Caco-2 (cell line): ENCODE measurements at regions not wholly inside any gene's neighbourhood (a gene's known extent, or its start where the extent isn't known, plus 50 kb on each side); places are given as distances from the start of the nearest gene placed in this dataset.
A peak's percentile ranks its signal among the peaks of the same experiment; 100 is the strongest.

Experiments used
- BruUV-seq: library from RNA; stranded (reverse); fragments of 400-500 nt; replicated peaks from 2 replicates; lab custom pipeline; 2021; lab: Mats Ljungman, UMichigan
- CTCF ChIA-PET: fragments of 300-600 bp; sonication (Branson Sonifier 250); formaldehyde crosslinking; loops from one replicate; lab custom pipeline; 2022; ENCODE audit warnings: antibody characterized with exemption; lab: Charles Lee
- POLR2A ChIA-PET: fragments of 300-600 bp; sonication (Branson Sonifier 250); formaldehyde crosslinking; loops from one replicate; lab custom pipeline; 2022; ENCODE audit warnings: antibody characterized with exemption; lab: Charles Lee
- DNase-seq, 2 experiments: peaks; one replicate each; pipeline versions ENCODE4 v3.0.0 to v3.0.0-alpha.2; 2020 to 2022
- H3K27me3 ChIP-seq: replicated peaks from 2 replicates; pipeline ENCODE4 v1.6.0; 2011; ENCODE audit warnings: low read length; ENCODE audit not compliant: control insufficient read depth, insufficient read depth
- H3K36me3 ChIP-seq: 2 replicates; pipeline ENCODE4 v1.5.1; 2011; ENCODE audit warnings: low read length; ENCODE audit not compliant: control insufficient read depth, insufficient read depth
- H3K4me1 ChIP-seq: fragments of 250-450 bp; sonication (Bioruptor Pico); 2 replicates; pipeline ENCODE4 v1.5.1; 2020; ENCODE audit warnings: mild to moderate bottlenecking
- H3K4me3 ChIP-seq: 2 replicates; pipeline ENCODE4 v1.5.1; 2011; ENCODE audit warnings: low read depth, mild to moderate bottlenecking, control low read depth, low read length
- H3K9me3 ChIP-seq: fragments of 250-450 bp; sonication (Bioruptor Pico); 2 replicates; pipeline ENCODE4 v1.5.1; 2020; ENCODE audit warnings: mild to moderate bottlenecking, moderate library complexity
- H3K27ac Mint-ChIP-seq: one replicate; pipeline ENCODE4 v1.8.0; 2022; ENCODE audit warnings: mixed read lengths; ENCODE audit not compliant: unreplicated experiment
- H3K27me3 Mint-ChIP-seq: one replicate; pipeline ENCODE4 v1.8.0; 2022; ENCODE audit warnings: mixed read lengths; ENCODE audit not compliant: insufficient read depth, unreplicated experiment
- H3K36me3 Mint-ChIP-seq: one replicate; pipeline ENCODE4 v1.8.0; 2022; ENCODE audit warnings: mild to moderate bottlenecking, mixed read lengths; ENCODE audit not compliant: insufficient read depth, unreplicated experiment
- H3K4me1 Mint-ChIP-seq: one replicate; pipeline ENCODE4 v1.8.0; 2022; ENCODE audit warnings: low read depth, mixed read lengths; ENCODE audit not compliant: unreplicated experiment
- H3K4me3 Mint-ChIP-seq: one replicate; pipeline ENCODE4 v1.8.0; 2022; ENCODE audit warnings: mild to moderate bottlenecking, moderate library complexity, mixed read lengths; ENCODE audit not compliant: unreplicated experiment
- H3K9me3 Mint-ChIP-seq: one replicate; pipeline ENCODE4 v1.8.0; 2022; ENCODE audit warnings: mixed read lengths; ENCODE audit not compliant: unreplicated experiment
- CTCF ChIP-seq, 2 experiments: fragments of 200-600 bp in 1 of 2; IDR thresholded peaks; 1 replicate in 1 of 2; 2 replicates in 1 of 2; pipeline versions ENCODE4 v1.5.1 to v1.8.0; 2011 to 2022; ENCODE audit warnings: antibody characterized with exemption in 1 of 2, control low read depth in 1 of 2, inconsistent platforms in 1 of 2, low read depth in 1 of 2, low read length in 1 of 2, mild to moderate bottlenecking in 1 of 2, moderate library complexity in 1 of 2; ENCODE audit not compliant: insufficient read depth in 1 of 2, severe bottlenecking in 1 of 2, unreplicated experiment in 1 of 2
- intact Hi-C: fragments of 100-400 bp; cut with micrococcal nuclease; formaldehyde crosslinking; loops from one replicate; pipeline ENCODE4 v1.10.0; 2022; ENCODE audit not compliant: unreplicated experiment

GRCh38 chr11:127268932-127269331, 268.4 kb upstream of the KIRREL3 start:
- Histone ChIP-seq H3K4me3 (no peak overlapping the region), H3K27me3 (no peaks in the 10 kb centered on the region), H3K9me3 (peaks cover 4% of the 10 kb centered on the region; the same call in 1 of the 2 replicates), H3K36me3 (no peaks in the 10 kb centered on the region), H3K4me1 (no peaks in the 10 kb centered on the region)
- CTCF ChIA-PET: no interaction called here
- BruUV-seq: no TSS peak
- Mint-ChIP-seq H3K27ac (no peak overlapping the region), H3K4me3 (no peak overlapping the region), H3K9me3 (no peaks in the 10 kb centered on the region), H3K27me3 (peaks cover 13% of the 10 kb centered on the region), H3K4me1 (no peaks in the 10 kb centered on the region), H3K36me3 (no peaks in the 10 kb centered on the region)
- POLR2A ChIA-PET: no interaction called here
- no peak for DNase-seq
- TF ChIP-seq CTCF (IDR thresholded peaks at IDR 0.05; ENCODE audit: insufficient read depth in 1 of 2, low read depth in 1 of 2, low read length in 1 of 2, severe bottlenecking in 1 of 2, unreplicated experiment in 1 of 2): no peak
- intact Hi-C loops: no loop called here

GRCh38 chr11:127268521-127268920, 268.0 kb upstream of the KIRREL3 start:
- BruUV-seq: no TSS peak
- Histone ChIP-seq H3K9me3 (peaks cover 4% of the 10 kb centered on the region; the same call in 1 of the 2 replicates), H3K27me3 (no peaks in the 10 kb centered on the region), H3K4me3 (no peak overlapping the region), H3K4me1 (no peaks in the 10 kb centered on the region), H3K36me3 (no peaks in the 10 kb centered on the region)
- no peaks in the 10 kb centered on the region for H3K9me3 Mint-ChIP-seq
- no peak for DNase-seq
- H3K27ac Mint-ChIP-seq: no peak overlapping the region
- no peaks in the 10 kb centered on the region for H3K36me3 Mint-ChIP-seq
- intact Hi-C loops: no loop called here
- TF ChIP-seq CTCF (IDR thresholded peaks at IDR 0.05; ENCODE audit: insufficient read depth in 1 of 2, low read depth in 1 of 2, low read length in 1 of 2, severe bottlenecking in 1 of 2, unreplicated experiment in 1 of 2): no peak
- no peak overlapping the region for H3K4me3 Mint-ChIP-seq
- peaks cover 13% of the 10 kb centered on the region for H3K27me3 Mint-ChIP-seq
- no peaks in the 10 kb centered on the region for H3K4me1 Mint-ChIP-seq
- CTCF ChIA-PET: no interaction called here
- POLR2A ChIA-PET: no interaction called here

- CTCF ChIA-PET: no interaction called here
- no peak overlapping the region for H3K4me3 Mint-ChIP-seq
- no peak for DNase-seq
These were observed 258.5 kb upstream of the KIRREL3 start for GRCh38 chr11:127259102-127259501.

More at GRCh38 chr11:127259102-127259501, 258.5 kb upstream of the KIRREL3 start:
- BruUV-seq: no TSS peak
- Histone ChIP-seq H3K27me3 (no peaks in the 10 kb centered on the region), H3K9me3 (no peaks in the 10 kb centered on the region), H3K4me3 (no peak overlapping the region), H3K36me3 (no peaks in the 10 kb centered on the region), H3K4me1 (no peaks in the 10 kb centered on the region)
- H3K27me3 Mint-ChIP-seq: peaks cover 23% of the 10 kb centered on the region
- TF ChIP-seq CTCF (IDR thresholded peaks at IDR 0.05; ENCODE audit: insufficient read depth in 1 of 2, low read depth in 1 of 2, low read length in 1 of 2, severe bottlenecking in 1 of 2, unreplicated experiment in 1 of 2): peak; percentile 13 to 15
- no peaks in the 10 kb centered on the region for H3K36me3 Mint-ChIP-seq
- POLR2A ChIA-PET: no interaction called here
- H3K9me3 Mint-ChIP-seq: no peaks in the 10 kb centered on the region
- intact Hi-C loops: no loop called here
- H3K27ac Mint-ChIP-seq: no peak overlapping the region
- H3K4me1 Mint-ChIP-seq: no peaks in the 10 kb centered on the region
